Erythroblast (primary cell): ENCODE measurements at regions not wholly inside any gene's neighbourhood (a gene's known extent, or its start where the extent isn't known, plus 50 kb on each side); places are given as distances from the start of the nearest gene placed in this dataset.

ENCODE experiments used
- DNase-seq, 2 experiments: peaks; one replicate each; lab custom pipeline; 2025; lab: John Stamatoyannopoulos, UW
- GATA1 ChIP-seq: IDR thresholded peaks from 2 replicates; pipeline ENCODE4 v1.6.1; 2011; ENCODE audit warnings: low read depth, mild to moderate bottlenecking, control low read depth, low read length, moderate library complexity
- POLR2A ChIP-seq: IDR thresholded peaks from 2 replicates; pipeline ENCODE4 v1.6.1; 2011; ENCODE audit warnings: mild to moderate bottlenecking, low read length

- DNase-seq = no peak
- no peak for TF ChIP-seq POLR2A
- no peak for TF ChIP-seq GATA1
Observed at GRCh38 chr6:41487860-41488432, 58.2 kb upstream of the FOXP4 start.

DNA sequence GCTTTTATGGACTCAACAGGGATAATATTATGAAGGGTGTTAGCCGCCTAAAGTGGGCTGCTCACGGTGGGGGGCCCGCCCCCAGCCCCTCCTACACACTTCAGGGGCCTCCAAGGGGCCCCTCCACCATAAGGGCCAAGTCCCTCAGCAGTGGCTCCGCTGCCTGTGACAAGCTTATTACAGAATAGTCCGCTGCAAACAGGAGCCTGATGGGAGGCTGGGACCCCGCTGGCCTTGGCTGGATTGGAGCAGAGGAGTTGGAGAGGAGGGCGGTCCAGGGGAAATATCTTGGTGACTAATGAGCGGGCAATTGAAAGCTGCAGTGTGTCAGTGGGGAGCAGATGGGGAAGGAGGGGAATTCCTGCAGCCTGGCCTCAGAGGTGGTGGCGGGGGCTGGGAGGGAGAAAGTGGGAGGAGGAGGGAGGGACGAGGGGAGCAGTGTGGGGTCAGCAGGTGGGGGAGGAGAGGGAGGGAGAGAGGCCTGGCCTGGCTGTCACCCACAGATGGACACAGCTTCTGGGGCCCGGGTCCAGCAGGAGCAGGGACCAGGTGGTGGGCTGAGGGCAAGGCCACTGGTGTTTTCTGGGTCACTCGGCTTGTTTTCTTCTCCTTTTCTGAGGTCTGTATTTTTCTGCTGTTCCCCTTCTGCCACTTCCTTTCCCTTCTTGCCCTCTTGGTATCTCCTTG lies 57.6 kb upstream of the FOXP4 start:
- TF ChIP-seq POLR2A (no peak), GATA1 (no peak)
- DNase-seq = no peak

DNA sequence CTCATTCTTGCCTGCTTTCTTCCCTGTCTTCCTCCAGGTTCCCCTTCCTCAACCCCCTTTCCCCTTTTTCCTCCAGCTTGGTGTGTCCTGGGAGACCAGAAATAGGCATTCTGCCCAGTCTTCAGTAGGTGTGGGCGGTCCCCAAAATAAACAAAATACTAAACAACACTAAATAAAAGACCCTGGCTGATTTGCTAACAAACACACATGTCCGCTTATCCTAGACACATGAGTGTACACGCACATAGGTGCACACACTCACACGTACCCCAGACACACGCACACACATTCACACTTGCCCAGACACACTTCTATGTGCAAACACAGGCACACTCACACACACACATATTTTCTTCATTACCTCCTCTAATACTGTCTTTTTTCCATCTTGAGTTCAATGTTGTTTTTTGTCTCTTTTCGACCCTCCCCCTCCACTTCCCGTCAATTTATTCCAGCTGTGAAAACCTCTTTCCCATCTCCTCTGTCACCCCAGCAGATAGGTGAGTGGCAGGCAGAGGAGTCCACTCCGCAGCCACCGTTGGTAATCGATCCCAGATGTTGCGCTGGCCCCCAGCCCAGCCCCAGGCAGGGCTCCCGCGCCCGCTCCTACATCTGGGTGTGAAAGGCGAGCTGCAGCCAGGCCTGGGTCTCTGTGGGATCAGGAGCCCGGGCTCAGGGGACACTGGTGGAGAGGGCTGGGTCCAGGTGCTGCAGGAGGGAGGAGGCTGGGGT lies 56.9 kb upstream of the FOXP4 start:
- TF ChIP-seq GATA1 = no peak
- TF ChIP-seq POLR2A = no peak
- no peak for DNase-seq

GRCh38 chr6:41492261-41492891 lies 53.8 kb upstream of the FOXP4 start:
- no peak for TF ChIP-seq POLR2A
- no peak for TF ChIP-seq GATA1
- no peak for DNase-seq

GRCh38 chr6:41494212-41495110 lies 51.7 kb upstream of the FOXP4 start:
- no peak for DNase-seq
- TF ChIP-seq GATA1 = no peak
- no peak for TF ChIP-seq POLR2A
